Cerebellar cortex (tissue), 1 donor: ENCODE measurements at regions not wholly inside any gene's neighbourhood (a gene's known extent, or its start where the extent isn't known, plus 50 kb on each side); places are given as distances from the start of the nearest gene placed in this dataset.
"Not testable (repeated sequence)": the region's sequence is repeated elsewhere in the genome, so short reads cannot be mapped to it uniquely, and the experiment has no call there.

Experiments used
- DNase-seq: peaks from one replicate; pipeline ENCODE4 v3.0.0-alpha.2; 2015; ENCODE audit warnings: low spot score

DNA sequence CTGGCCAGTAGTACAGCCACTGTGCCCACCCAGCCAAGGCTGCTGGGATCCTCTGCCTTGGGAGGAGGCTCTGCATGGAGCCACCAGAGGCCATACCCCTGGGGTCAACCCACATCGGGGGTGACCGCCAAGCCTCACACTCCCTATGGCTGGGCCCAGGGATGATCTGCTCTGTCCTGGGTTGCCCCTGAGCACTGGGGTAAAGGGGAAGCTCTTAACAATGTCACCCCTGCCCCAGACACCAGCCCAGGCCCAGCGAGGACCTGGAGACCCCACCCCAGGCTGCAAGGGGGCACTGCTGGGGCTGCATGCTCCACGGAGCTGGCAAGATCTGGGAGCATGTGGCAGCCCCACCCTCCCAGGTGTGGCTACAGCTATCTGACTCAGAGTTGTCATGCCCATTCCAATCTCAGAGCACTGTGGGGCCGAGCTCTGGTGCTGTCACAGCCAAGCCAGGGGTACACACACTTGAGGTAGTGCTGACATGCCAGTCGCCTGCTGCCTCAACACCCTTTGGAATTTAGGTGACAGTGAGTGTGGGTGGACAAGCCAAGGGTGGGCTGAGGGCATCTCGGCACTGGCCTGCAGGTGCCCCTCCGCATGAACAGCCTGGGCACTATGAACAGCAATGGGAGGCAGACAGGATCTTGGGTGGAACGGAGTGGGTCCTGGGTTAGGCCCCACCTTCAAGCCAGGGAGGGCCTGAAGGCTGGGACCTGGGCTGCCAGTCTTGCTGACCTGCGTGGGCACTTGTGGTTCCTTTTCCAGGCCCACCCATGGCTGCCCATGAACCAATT, 427.7 kb downstream of the LRRIQ3 start:
- DNase-seq = no peak

DNA sequence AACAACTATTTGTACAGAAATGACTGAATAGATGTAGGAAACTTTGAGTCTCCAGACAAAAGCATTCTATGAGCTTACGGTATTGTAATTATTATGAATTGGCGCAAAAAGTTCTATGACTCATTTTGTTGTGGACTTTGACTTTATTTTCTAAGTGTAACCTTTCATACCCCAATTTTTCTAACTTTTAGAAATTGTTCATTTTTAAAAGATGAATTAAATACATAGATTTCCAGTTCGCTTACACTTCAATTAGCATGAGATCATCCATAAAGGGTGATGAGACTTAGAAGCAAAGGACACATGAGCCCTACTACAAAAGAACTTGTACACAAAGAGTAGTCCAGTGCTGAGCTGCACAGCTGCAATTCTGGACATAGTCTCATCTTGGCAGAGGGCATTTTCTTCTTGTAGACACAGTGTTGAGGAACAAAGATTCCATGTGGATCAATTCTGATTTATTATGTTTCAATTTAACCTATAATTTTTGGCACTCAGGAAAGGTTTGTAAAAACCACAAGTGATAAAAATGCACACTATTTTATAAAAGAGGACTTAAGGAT, 431.1 kb downstream of the LRRIQ3 start:
- DNase-seq = no peak

DNA sequence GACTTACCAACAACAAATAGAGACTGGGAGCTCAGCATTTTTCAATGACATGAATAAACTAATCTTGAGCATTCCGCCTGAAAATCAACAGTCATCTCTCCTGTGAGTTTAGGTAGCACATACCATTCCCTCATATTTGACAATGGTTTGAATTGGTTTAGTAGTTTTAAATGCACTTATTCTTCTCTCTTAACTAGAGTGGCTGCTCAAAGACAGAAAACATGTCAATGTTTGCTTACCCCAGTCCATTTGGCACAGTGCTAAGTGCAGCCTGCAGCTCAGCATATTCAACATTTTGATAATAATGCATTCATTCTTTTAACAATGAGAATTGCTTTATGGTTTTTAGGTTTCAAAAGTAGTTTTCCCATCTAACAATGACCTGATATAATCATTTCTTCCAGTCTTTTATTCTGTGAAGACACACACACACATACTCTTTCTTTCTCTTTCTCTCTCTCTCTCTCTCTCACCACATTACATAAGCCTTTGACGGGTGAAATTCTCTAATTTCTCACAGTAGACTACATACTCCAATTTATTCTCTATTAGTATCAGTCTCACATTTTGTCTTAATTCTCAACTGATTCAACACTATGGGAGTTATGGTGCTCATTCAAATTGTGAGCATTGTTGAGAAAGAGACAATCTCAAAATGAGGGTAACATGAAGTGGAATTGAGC, 432.3 kb downstream of the LRRIQ3 start:
- DNase-seq = no peak

DNA sequence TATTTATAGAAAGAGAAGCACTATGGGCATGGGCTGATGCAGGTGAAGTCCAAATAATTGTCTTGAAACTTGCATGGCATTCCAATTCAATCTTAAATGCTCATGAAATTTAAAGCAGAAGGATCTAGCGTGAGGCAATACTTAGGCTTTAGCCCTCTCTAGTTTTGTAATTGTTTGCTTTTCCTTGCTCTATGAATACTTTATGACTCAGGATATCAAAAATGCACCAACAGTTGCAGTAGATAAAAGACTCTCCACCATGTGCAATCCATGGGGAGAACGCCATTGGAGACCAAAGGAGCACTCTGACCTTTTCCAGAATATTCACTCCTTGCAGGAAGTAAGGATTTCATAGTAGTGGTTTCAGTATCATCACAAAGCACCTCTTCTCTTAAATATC, 436.4 kb downstream of the LRRIQ3 start:
- DNase-seq = no peak

DNA sequence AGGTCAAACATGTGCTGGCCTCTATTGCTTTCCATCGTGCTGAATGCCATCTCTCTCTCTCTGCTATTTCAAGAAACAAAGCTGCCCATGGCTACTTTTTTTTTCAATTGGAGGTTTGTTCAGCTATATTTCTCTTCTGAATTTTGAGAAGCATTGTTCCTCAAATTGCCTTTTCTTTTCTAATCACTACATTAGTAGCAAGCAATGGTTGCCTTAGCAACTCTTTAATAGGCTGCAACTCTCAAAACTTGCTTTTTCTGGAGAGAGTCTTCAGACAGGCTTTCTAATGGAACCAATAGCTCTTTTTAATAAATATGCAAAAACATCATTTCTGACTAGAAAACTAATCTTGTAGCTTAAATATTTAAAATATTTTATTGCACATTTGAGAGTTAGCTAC, 439.0 kb downstream of the LRRIQ3 start:
- no peak for DNase-seq

DNA sequence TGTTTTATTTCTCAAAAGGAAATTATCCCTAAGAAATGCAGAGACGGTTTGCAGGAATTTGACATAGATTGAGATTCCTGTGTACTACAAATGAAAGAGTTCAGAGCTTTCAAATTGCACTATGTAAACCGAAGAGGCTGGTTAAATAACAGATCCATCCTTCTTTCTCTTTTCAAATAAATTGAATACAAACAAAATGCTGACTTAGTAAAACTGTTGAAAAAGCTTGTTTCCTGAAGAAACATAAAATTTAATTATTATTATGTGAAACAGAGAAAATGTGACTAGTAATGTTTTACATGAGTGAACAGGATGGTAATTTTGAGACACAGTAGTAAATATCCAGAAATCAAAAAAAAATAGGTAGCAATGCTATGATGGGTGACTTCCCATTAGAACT, 441.2 kb downstream of the LRRIQ3 start:
- DNase-seq = no peak

DNA sequence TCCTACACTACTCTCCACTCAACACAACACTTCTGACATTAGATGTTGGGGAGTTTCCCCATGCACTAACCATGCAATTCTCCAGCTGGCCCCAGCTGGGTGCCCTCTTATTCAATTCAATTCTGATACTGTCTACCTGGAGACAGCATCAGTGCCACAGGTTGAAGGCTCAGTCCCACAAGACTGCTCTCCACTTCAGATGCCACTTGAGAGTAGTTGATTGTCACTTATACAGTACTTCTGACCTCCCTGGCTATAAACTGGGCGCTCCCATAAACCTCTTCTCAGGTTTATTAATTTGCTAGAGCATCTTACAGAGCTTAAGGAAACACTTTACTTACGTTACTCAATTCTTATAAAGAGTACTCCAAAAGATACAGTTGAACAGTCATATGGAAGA, 442.3 kb downstream of the LRRIQ3 start:
- no peak for DNase-seq

DNA sequence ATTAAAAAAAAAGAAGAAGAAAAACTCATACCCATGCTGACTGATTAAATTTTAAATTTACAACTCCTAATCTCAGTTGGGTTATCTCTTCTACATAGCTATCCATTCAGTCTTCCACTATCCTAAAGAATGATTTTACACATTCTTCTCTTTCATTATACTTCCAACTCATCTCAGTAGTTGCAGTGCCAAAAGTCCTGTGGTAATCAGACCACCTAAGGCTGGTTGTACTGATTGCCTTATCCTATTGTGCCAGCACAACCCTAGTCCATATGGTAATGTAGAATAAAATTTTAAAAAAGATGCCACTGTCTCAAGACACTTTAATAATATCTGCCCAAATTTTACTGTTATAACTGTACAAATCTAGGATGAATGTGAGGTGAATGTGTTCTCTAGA, 448.0 kb downstream of the LRRIQ3 start:
- DNase-seq = peak; percentile 91

DNA sequence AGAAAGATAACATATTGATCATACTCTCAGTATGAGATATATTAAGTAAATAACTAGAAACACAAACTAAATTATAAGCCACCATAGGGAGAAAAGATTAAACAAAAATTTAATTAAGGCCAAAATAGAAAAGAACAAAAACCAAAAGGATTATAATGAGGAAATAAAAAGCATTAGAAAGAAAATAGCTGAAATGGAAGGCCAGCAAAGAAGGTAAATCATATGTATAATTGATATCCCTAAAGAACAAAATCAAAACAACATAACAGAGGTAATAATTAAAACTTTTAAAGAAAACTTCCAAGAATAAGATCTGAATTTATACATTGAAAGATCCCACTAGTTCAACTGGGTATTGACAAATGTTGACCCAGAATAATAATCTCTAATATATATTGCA, 453.0 kb downstream of the LRRIQ3 start:
- no peak for DNase-seq

DNA sequence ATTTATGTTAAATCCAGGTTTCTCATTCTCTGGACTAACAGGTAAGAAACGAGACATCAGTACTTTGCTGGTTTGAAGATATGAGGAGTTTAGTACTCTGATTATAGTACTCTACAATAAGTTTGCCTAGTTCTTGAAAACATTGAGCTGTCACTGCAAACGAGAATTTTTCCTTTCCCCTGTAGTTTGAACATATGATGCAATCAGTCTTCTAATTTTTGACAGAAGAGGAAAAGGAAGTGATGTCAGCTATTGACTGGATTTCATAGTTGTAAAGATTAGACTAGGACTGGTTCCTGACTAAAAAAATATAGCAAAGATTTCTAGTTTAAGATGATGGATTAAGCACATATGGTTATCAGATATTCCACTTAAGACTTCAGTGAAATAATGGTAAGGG, 461.9 kb downstream of the LRRIQ3 start:
- DNase-seq = no peak

DNA sequence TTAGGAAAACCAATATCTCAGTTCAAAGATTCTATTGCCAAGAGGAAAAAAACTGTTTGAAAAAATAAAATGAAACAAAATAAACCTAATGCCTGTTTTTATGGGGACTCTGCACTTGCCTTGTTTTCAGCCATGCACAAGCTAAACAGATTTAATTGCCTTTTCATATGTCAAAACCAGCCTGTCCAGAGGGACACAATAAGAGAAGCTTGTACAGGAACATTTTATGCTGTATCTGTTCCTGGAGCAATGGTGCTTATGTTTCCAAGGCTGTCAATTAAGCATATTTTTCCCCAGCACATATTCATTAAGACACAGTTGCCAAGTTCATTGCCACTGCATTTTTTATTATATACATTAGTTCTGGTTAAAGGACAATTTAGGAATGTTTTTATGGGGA, 470.9 kb downstream of the LRRIQ3 start:
- DNase-seq = no peak

DNA sequence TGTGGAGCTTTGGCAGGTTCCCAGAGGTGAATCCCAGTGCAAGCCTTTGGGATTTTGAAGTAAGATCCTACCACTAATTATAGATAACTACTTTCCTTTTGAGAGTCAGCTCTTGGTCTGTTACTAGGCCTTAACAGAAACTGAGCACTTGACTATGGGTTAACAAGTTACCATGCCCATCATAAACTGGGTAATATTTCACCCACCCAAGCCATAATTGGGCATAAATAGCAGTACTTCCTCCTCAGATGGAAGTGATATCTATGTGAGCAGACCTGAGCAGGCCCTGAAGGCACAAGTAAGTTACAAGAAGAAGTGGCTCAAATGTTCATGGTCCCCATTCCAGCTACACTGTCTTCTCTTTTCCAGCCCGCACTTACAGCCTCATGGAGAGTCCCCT, 475.9 kb downstream of the LRRIQ3 start:
- no peak for DNase-seq

DNA sequence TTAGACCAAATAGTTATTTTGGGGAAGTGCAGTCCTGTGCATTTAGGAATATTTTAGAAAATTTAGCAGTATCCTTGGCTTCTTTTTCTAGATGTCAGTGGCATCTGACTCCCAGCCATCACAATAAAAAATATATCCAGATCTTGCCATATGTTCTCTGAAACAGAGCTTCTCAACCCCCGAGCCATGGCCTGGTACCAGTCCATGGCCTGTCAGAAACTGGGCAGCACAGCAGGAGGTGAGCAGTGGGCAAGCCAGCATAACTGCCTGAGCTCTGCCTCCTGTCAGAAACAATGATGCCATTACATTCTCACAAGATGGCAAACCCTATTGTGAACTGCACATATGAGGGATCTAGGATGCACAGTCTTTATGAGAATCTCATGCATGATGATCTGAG, 480.0 kb downstream of the LRRIQ3 start:
- DNase-seq = peak; percentile 86

DNA sequence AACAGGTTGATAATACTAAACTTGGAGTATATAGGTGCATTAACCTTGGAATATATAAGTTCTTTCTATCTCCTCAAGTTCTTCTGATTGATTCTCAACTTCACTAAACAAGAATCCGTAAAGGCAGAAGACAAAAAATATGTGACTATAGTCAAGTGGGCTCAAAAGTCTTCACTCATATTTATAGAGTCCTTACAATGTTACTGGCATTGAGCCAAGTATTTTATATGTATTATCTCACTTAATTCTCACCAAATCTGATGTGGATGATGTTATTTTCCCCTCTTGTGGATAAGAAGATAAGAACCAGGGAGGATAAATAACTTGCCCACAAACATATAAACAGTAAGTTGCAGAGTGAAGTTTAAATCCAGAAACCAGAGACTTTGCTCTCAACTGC, 486.9 kb downstream of the LRRIQ3 start:
- no peak for DNase-seq

DNA sequence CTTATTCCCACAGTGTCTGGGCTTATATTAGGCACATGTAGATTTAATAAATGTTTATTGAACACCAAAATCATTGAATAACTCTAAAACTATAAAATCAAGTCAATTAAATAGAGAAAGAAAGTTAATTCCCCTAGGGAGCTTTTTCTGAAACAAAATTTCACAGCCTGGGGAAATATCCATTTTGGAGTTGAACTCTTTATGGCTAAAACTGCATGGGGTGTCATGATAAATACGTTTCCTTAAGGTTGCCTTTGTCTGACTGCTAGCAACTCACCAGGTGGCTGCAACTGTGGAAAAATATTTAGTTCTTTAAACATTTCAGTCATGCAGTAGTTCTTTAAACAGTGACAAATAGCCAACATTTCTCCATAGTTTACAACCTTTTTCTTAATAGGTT, 496.1 kb downstream of the LRRIQ3 start:
- DNase-seq = no peak

DNA sequence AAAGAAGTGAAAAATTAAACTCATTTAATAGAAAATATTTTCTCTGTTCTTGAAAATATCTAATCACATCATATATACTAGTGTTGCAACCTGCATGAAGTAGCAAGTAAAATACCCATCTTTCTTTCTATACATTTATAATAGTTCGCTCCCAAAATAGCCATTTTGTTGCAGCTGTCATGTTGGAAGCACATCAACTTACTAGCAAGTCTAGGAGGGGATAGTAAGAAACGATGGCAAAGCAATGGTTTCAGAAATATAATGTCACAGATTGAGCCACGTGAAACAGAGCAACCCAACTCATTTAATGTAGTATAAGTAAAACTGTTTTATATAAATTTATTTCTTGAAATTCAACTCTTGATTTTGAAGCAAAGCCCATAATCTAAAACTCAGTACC, 521.8 kb downstream of the LRRIQ3 start:
- DNase-seq = peak; percentile 20

DNA sequence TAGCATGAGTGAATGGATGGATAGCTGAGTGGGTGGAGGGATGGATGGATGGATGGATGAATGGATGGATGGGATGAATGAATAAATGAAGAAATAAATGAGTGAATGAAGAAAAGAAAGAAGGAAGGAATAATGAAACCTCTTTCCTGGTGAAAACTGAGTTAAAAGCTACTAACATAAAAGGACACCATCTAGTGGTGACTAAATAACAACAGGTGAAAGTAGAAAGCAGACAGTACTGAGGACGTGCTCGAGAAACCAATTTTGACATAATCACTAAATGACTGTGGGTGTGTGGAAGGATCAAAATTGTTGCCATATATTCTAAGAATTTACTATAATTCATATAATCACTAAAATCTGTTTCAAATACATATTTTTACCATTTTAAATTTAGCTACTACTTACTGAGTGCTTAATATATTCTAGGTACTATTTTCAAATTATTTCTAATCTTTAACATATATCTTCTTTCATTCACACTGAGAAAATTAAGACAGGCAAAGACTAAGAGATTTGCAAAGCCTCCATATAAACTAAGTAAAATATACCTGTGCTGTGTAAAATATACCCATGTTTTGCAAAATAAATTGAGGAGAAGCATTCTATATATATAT, 522.9 kb downstream of the LRRIQ3 start:
- peak; percentile 47 for DNase-seq

DNA sequence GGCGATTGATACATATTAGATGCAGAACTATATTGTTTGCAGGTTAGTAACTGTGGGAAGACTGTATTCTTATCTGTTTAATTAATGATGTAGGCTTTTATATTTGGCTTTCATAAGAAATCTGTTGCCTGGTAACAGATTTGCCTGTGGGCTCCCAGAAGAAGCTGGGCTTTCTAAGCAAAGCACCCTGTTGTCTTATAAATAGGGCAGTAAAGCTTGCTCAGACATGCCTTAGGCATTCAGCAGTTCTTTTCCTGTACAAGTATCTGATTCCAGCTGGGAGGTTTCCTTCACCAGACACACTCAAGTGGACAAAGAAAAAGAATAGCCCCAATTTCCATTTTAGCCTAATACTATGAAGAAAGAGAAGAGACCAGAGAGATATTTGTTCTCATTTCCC, 524.0 kb downstream of the LRRIQ3 start:
- DNase-seq = peak; percentile 75

DNA sequence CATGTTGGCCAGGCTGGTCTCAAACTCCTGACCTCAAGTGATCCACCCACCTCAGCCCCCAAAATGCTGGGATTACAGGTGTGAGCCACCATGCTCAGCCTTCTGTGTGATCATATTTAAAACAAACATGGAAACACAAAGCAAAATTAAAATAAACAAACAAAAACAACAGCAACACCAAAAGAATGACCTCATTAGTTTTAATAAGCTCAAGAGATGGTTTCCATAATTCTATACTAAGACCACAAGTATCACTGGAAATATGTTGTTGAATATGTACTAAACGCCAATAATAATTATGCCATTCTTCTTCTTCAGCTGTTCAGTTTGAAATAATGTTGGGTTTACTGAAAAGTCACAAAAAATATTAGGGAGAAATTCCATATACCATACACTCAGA, 526.4 kb downstream of the LRRIQ3 start:
- no peak for DNase-seq

DNA sequence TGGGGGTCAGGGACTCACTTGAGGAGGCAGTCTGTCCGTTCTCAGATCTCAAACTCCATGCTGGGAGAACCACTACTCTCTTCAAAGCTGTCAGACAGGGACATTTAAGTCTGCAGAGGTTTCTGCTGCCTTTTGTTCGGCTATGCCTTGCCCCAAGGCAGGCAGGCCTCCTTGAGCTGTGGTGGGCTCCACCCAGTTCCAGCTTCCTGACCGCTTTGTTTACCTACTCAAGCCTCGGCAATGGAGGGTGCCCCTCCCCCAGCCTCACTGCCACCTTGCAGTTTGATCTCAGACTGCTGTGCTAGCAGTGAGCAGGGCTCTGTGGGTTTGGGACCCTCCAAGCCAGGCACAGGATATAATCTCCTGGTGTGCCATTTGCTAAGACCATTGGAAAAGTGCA, 530.0 kb downstream of the LRRIQ3 start:
- not testable (repeated sequence) for DNase-seq

DNA sequence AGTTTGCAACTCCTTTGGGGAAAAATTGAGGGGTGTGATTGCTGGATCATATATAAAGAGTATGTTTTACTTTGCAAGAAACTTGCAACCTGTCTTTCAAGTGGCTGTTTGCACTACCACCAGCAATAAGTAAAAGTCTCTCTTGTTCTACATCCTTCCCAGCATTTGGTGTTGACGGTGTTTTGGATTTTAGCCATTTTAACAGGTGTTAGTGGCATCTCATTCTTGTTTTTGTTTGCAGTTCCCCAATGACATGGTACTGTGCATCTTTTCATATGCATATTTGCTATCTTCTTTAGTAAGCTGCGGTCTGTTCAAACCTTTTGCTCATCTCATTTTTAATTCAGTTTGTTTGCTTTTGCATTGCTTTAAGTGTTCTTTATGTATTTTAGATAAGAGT, 535.5 kb downstream of the LRRIQ3 start:
- DNase-seq = peak; percentile 60

DNA sequence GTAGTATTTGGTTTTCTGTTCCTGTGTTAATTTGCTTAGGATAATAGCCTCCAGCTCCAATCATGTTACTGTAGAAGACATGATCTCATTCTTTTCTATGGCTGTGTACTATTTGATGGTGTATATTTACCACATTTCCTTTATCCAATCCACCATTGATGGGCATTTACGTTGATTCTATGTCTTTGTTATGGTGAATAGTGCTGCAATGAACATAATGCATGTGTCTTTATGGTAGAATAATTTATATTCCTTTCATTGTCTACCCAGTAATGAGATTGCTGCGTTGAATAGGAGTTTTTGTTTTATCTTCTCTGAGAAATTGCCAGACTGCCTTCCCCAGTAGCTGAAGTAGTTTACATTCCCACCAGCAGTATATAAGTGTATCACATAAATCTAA, 538.8 kb downstream of the LRRIQ3 start:
- DNase-seq = no peak

DNA sequence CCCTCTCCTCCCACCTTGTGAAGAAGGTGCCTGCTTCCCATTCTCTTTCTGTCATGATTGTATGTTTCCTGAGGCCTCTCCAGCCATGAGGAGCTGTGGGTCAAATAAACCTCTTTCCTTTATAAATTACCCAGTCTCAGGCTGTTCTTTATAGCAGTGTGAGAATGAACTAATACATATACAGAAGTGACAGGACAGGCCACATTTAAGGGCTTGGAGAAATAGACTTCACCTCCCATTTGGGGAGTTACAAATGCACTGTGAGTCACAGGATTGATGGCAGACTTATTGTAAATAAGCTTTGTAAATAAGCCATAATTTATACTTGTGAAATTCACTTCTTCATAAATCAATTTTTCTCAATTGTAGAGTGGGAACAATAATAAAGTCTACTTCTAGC, 543.3 kb downstream of the LRRIQ3 start:
- DNase-seq = no peak
